HG03064 (cell line): ENCODE measurements at regions not wholly inside any gene's neighbourhood (a gene's known extent, or its start where the extent isn't known, plus 50 kb on each side); places are given as distances from the start of the nearest gene placed in this dataset.

Experiments
- ATAC-seq: cut with Tn5 transposase; IDR thresholded peaks from one replicate; pipeline ENCODE4 v1.9.1; 2021; ENCODE audit warnings: low read depth; ENCODE audit not compliant: unreplicated experiment

DNA sequence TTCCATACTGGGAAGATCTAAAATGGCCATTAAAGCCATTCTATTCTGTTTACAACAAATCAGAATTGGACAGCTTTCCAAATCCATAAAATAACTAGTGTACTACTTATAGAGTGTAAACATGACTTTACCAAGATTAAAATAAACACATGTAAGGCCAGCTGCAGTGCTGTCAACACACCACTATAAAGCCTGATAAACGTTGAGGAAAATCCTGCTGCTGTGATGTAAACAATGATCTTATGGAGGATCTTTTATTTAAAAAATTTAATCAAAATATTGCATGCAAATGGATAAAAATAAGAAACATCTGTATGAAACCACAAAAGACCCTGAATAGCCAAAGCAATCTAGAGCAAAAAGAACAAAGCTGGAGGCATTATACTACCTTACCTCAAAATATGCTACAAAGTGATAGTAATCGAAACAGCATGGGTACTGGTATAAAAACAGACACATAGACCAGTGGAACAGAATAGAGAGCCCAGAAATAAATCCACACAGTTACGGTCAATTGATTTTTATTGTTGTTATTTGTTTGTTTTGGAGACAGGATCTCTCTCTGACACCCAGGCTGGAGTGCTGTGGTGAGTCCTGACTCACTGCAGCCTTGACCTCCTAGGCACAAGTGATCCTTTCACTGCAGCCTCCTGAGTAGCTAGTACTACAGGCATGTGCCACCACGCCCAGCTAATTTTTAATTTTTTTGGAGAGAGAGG lies 428.8 kb upstream of the C2CD4B start:
- no peak for ATAC-seq

DNA sequence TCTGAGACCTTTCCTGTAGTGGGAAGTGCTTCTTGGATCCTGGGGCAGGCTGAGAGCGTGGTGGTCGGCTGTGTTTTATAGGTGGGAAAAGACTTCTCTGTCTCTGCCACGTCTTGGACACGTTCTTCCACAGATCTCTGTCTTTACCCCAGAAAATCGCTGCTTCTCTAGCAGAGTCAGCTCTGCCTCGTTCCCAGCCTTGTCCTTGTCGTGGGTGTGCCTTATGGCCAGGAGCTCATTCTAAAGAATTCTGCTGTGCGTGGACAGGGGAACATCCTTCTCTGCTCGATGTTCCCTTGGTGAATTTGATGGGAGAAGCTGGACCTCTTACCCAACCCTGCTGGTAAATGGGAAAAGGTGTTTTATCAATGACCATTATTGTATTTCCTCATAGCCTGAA lies 433.1 kb upstream of the C2CD4B start:
- no peak for ATAC-seq

DNA sequence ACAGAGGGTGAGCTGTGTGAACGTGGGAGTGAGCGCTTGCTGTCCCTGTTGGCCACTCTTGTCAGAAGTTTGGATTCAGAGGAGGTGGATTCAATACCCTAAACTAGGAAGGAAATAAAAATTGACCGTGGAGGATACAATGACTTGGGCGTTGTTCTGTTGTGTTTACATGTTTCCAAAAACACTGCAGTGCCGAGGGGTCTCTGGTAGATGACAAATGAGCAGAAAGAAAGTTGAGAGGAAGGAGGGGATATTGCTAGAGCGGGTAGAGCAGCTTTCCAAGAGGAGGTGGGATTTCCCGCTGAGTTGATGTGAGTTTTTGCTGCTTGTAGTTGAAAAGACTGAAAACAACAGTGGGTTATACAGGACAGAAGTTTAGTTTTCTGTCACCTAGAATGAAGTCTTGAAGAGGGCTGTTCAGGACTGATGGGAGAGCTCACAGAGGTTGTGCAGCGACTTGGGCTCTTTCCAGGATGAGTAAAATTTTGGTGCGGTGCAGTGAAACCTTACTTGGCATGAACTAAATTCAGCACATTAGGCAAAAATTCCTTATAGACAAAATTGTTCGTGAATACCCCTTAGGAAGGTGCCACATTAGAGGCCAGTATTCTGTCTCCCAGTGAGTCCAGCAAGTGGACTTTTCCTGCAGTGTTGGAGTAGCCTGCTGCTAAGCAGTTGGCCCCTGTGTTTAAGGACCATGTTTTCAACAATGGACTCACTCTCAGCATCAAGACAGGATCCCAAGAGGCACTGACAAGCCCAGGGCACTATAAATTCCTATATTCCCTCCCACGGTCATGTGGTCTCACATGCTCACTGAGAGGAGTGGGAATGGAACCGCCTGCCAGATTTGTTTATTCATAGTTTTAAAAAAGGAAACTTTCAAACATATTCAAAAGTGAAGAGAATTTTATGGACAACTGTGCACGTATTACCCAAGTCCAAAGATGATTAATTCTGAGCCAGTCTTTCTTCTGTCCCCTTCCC lies 435.0 kb upstream of the C2CD4B start:
- ATAC-seq, result no peak

DNA sequence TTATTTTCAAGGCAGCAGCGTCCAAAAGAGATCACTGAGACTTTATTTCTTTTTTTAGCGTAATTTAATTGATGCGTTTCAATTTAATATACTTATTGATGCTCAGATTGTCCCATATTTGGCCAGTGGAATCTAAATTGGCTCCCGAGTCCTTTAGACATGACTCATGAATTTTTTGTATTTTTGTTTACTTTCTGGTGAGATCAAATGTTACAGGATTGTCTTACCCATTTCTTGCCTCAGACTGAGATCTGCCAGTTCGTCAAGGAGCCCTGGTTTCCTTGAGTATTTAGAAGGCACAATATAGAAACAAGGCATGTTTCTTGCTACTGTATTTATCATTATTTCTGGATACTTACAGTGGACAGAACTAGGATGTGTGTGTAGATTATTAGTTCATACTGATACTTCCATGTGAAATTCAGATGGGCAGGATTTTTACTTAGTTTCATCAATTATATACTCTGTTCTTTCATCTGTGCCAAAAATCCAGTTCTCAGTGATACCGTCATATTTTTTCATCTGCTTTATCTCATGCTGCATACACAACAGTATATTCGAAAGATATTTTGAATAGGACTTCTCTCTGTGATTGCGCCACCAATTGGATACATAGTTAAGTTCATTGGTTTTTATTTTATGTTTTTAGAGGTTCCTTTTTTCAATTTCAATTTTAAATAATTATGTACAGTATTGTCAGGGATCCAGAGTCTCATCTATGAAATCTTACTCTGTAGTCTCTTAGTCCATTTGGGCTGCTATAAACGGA lies 436.9 kb upstream of the C2CD4B start:
- ATAC-seq, result no peak

DNA sequence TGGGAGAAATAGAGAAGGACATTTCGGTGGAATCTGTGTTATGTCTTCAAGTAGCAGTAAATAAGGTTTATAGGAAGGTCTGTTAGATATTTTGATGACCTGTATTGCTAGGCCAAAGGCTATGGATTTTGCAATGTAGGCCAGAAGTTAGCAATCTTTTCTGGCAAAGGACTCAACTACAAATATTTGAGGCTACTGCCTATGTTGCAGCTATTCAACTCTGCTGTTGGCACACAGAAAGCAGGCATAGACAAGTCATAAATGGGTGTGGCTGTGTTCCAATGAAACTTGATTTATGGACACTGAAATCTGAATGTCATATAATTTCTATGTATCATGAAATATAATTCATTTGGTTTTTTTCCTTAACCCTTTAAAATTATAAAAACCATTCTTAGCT lies 438.7 kb upstream of the C2CD4B start:
- no peak for ATAC-seq

DNA sequence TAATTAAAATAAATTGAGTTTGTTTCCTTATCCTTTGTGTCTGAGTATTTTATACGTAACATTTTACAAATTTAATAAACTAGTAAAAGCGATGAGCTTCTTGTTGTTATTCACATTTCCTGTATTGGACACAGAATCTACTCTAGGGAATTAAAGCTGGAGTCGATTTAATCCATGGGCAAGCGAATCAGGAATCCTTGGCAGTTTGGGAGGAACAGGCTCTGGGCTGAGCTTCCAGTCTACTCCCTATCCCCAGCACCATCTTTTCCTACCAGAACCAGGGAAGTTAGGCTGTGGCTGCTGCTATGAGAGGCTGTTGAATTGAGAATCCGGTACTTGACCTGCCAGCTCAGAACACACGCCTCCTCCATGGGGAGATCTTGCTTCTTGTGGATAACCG lies 437.3 kb upstream of the TPM1 start:
- ATAC-seq, result no peak

DNA sequence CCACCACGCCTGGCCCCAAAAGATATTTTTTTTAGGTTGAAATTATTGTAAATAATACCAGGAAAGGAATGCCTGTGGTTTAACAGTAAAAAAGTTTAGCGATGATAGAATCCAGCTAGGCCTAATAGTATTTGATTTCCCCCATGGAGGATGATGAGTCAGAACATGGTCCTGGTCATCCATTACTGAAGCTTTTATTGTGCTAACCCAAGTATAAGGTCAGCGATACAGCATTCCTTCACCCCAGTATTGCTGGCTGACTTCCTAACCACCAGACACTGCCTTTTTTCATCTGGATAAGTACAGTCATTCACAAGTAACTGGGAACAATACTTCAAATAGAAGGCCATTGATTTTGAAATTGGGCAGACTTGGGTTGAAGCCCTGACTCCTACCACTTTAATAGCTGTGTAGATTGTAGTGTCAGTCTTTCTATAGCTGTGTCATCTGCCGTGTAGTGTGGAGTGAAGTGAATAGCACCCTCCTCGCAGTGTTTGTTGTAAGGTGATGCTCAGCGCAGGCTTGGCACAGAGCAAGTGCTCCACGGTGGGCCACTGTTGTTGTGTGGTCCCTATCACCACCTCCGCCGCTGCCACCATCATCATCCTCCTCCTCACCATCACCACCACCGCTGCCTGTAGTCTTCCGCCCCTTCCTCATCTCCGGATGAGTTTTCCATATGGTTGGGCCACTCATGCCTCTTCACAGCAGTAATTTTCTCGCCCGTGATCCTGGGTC lies 436.0 kb upstream of the TPM1 start:
- ATAC-seq, result no peak

DNA sequence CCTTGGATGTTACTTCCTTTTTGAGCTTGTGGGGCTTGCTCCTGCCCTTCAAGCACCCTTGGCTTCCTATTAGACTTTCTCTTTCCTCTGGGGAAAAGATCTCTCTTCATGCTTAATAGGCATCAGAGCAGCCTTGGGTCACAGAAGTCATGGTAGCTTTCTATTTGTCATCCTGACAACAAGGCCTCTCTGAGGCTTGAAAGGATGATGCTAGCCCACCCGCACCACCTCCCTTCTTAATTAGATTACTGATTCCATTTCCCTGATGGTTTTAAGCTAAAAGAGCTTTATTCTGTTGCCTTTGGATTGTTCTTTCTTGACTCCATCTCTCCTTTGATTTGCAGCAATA lies 435.5 kb upstream of the TPM1 start:
- ATAC-seq, result no peak

DNA sequence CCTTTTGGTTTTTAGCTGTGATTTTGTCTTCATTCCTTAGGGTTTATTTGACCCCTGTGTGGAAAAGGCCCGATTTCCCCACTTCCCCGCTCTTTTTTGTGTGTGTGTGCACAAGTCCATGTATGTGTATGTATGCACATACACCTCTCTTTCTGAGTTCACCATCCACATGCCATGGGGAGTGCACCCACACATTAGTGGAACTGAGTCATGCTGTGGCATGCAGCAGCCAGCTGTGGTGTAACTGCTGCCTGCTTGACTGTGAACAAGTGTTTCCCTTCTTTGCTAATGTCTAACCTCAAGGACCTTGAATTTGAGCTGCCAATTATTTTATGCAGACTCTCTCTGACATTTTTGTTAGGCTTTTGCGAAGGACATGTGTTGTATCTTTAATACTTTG lies 434.9 kb upstream of the TPM1 start:
- no peak for ATAC-seq

DNA sequence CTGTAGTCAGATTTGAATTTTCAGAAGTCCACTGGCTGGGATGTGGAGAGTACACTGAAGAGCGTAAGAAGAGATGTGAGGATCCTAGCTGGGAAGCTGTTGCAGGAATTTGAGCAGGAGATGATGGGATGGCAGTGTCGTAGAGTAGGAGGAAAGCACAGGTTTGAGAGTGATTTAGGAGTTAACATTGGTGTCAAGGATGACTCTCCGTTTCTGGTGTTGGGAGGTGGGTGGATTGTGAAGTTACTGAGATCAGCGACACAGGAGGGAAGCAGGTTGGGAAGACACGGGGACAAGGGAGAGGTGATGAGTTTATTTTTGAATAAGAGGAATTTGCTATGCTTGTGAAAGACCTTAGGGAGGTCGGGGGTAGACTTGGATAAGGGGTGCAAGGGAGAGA lies 434.2 kb upstream of the TPM1 start:
- ATAC-seq, result no peak

DNA sequence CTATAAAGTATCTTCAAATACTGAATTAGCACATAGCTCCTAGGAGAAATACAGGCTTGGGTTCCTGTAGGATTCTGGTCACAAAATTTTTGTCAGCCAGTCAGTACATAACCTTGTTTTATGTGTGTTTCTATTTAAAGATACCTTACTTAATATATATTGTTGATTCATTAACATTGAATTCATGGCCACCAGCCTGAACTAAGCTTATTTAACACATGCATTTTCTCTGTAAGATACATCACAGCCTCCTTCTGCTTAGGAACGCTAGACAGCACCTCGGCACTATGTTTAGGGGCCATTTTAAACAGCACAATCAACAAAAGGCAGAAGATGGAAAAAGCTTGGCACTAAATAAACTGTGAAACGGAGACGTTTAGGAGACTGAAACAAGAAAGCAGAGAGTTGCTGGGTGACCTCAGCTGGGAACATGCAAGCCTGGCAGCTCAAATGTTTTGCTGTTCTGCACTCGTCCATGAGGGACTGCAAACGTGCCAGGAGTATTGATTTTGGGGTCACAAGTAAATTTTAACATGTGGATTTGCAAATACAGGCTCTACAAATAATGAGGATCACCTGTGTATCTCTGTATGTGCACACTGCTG lies 432.2 kb upstream of the TPM1 start:
- ATAC-seq, result no peak

DNA sequence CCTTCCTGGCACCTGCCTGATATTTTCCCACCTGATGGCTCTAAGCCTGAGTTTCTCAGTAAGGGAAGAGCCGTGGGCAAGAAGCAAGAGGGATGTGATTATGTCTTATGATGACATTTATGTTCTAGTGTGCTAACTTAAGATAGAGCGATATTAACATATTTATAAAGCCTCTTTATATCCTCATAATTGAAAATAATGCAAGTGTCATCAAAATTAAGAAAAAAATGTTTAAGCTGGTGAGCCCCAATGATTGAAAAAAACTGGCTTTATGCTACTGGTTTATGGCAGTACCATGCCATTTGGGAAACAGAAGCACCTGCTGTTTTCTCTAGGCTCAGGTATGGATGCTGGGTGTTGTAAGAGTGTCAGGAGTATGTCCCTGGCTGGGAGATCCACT lies 431.5 kb upstream of the TPM1 start:
- no peak for ATAC-seq

DNA sequence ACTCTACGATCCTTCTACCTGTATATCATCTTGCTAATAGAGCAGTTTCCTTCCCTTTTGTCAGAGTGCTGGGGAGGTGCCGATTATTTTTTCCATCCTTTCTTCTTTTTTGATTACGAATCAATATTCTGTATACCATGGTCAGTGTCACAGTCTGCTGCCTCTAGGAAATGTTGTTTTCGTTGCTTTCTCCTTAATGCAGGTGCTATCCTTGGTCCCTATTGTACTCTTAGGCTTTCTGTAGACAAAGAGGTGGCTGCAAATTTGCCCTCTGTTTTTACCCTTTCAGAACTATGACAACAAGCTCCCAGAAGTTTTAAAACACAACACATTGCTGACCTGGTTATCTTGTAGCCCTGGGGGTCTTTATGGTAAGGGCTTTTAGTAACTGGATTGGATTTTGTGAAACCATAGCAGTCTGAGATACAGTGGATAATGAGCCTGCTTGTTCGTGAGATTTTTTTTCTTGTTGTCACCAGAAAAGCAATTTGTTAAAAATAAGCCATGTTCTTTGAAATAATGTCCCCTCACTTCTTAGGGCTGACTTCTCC lies 430.3 kb upstream of the TPM1 start:
- ATAC-seq, result no peak

DNA sequence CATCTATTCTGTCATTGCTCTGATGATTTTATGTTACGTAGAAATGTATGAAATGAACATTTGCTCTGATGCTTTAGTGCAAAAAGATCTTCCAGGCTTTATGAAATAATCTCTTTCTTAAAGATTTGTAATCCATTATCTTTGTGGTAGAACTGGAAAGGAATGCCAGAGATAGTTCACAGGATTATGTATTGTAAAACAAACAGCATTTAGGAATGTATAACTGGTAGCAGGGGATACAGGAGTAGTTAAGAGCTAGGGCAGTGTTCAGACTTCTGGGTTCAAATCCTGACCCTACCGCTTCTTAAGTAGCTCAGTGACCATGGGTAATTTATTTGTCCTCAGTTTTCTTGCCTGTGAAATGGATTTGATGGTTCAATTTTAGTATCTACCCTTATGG lies 429.8 kb upstream of the TPM1 start:
- ATAC-seq, result no peak

DNA sequence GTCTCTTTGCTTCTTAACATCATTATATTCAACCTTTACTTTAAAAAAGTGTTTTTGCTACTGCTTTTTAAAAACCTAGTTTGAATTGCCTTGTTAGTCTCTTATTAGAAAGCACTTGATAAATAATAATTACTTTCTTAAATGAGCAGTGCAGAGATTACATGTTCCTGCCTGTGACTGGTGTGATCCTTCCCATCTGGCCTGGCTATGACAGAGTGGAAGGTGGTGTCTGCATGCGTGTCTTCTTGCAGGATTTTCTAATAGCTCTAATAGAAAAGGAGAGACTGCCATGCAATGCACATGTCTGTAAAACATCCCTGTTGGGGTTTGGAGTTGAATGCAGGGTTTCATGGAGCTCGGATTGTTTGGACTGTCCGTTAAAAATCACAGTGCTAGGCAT lies 425.8 kb upstream of the TPM1 start:
- ATAC-seq, result no peak

DNA sequence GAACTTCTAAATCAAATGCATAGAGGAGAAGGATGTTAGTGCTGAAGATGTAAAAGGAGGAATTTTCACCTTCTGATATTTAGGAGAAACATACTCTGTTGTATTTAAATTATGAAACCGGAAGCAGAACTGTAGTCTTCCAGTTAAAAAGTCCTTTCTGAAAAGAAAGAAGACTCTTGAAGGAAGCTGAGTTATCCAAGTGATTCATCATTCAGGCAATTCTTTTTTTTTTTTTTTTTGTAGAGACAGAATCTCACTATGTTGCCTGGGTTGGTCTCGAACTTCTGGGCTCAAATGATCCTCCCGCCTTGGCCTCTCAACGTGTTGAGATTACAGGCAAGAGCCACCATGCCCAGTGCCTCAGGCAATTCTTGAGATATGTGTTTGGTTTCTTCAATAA lies 424.8 kb upstream of the TPM1 start:
- no peak for ATAC-seq

DNA sequence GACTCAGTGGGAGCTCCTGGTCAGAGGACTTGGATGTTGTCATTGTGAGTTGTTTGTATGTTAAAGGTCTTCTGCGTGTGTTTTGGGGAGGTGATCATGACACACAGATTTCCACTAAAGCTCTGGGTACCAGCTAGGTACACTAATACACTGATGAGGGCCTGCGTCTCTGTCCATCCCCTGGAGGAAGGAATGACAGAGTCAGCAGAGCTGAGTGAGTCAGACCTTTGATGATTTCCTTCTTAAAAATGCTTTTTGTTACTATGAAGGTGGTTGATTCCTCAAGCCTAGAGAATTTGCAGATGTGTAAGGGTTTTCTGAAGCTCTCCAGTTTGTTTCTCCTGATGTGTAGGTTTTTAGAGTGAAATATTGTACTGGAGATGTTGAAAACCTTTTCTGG lies 424.1 kb upstream of the TPM1 start:
- ATAC-seq, result no peak

DNA sequence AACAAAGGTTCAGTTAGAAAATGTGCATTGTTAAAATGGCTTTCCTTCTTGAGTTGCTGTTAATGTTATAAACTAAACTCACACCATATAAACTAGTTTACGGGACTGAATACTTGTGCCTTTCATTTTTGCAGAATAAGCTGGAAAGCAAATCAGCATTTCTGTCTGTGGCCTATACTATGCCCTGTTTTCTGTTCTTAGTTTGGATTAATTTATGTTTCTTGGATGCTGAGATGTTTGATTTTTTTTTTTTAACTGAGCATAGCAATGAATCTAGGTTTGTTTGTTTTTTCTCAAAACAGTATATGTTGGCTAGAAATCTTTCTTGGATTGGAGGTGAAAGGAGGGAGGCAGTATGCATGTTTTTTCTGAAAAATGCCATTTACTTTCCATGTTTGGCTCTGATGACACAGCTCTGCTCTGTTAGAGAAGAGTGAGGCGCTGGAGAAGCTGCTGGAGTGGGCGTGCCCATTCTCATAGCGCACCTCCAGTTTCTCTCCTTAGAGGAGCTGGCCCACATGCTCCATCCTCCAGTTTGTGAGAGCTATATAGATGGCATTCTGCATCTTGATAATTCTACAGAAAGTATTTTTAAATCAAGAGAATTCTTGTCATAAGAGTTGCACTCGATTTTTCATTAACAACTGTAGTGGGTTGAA lies 423.6 kb upstream of the TPM1 start:
- no peak for ATAC-seq

DNA sequence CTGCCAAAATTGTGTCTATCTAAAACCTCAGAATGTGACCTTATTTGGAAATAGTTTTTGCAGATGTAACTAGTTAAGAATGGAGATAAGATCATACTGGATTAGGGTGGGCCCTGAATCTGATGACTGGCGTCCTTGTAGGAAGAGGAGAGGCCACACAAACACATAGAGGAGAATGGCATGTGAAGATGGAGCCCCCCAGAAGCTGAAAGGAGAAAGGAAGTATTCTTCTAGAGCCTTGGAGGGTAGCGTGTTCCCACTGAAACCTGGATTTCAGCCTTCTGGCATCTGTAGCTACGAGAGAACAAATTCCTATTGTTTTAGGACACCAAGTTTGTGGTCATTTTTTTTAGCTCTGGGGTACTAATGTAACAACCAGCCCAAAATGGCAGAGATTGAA lies 423.0 kb upstream of the TPM1 start:
- no peak for ATAC-seq
